Anterior cingulate cortex (tissue), 58 donors: ENCODE measurements at regions not wholly inside any gene's neighbourhood (a gene's known extent, or its start where the extent isn't known, plus 50 kb on each side); places are given as distances from the start of the nearest gene placed in this dataset.
A peak's percentile ranks its signal among the peaks of the same experiment; 100 is the strongest.

Source experiments
- DNase-seq, 58 donors: peaks; one replicate each; lab custom pipeline; 2025; lab: John Stamatoyannopoulos, UW

GRCh38 chr3:177468816-177469215 lies 271.5 kb upstream of the TBL1XR1 start:
- DNase-seq = no peak

- no peak for DNase-seq
Observed at GRCh38 chr3:177469216-177469615, 271.9 kb upstream of the TBL1XR1 start.

- no peak for DNase-seq
Observed at GRCh38 chr3:177470197-177470941, 273.1 kb upstream of the TBL1XR1 start.

- no peak for DNase-seq
Observed at GRCh38 chr3:177471733-177472480, 274.6 kb upstream of the TBL1XR1 start.

DNA sequence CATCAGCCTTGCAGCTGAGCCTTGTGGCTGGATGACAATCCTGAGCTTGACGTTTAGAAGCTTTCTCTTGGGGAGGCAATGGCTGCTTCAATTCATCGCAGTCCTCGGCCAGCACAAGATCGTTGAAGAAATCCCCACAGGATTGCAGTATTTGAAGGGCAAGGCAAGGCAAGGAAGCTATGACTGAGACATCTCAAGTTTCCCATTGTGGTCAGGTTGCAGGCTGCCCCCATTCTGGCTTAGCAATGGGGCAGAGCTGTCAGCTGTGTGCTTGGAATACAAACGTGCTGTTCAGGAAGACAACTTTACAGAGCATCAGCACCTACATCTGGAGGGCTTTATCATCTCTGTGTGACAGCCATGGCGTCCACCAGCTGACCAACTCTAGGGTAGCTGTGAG lies 275.9 kb upstream of the TBL1XR1 start:
- DNase-seq = peak in 1 of 58 donors; percentile 26

DNA sequence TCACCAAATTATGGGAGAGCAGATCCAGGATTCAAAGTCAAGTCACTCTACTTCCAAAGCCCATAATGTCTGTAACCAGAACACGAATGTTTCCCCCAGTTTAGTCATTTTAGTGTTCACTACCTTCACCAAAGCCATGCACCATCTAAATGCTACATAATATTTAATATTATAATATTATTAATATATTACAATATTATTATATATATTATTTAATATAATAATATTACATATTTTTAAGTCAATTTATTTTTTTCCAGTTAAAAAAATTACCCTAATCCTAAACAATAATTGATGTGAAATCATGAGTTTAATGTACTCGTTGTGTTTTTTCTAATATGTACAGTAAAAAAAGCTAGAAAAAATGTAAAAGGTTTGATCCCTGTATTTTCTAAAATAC lies 276.6 kb upstream of the TBL1XR1 start:
- DNase-seq = no peak

- no peak for DNase-seq
Observed at GRCh38 chr3:177474652-177475355, 277.5 kb upstream of the TBL1XR1 start.

- no peak for DNase-seq
Observed at GRCh38 chr3:177475356-177475665, 278.0 kb upstream of the TBL1XR1 start.

- no peak for DNase-seq
Observed at GRCh38 chr3:177476495-177476894, 279.2 kb upstream of the TBL1XR1 start.

DNA sequence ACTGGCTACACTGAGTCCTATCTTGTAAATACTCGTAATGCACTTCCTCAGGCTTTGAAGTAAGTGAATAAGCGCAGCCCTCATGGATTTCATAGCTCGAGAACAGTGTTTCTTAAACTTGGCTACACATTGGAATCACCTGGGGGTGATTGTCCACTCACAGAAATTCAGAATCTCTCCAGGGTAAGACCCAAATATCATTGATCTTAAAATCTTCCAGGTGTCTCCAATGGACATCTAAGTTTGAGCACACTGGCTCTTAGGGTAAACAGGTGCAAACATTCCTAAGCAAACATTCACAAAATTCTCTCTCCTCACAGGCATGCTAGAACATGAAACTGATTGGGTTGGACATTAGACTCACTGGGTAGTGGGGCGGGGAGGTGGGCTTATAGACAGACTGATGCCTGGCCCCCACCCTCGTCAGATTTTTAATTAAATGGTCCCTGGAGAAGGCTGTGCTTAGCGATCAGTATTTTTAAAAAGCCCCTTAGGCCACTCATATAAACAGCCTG lies 279.7 kb upstream of the TBL1XR1 start:
- no peak for DNase-seq

DNA sequence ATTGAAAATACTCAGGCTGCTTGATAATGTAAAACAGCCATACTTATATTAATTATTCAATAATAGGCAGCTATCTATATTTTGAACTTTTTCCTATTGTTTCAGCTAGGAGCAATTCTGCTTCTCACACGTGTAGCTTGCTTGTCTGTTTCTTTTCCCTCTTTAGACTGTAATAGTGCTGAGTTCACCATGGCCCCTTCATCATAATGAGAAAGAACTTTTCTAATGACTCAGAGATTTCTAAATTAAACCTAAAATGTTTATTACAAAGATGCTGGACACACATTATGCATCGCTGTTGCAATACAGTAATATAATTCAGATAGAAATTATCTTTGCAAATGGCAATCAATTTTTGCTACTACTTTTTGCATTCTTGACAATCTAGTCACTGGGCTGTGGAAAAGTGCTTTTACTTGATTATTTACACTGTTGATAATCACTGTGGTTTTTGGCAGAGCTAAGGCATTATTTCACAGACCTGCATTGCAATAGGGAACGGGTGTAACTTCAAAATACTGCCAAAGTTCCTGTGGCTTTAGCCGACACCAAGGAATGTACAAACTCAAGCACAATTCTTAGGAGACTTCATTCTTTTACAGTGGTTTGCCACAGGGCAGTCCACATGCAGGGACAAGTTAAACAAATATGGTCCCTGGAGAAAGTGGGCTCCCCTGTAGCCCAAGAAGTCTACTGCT lies 281.0 kb upstream of the TBL1XR1 start:
- DNase-seq = no peak

DNA sequence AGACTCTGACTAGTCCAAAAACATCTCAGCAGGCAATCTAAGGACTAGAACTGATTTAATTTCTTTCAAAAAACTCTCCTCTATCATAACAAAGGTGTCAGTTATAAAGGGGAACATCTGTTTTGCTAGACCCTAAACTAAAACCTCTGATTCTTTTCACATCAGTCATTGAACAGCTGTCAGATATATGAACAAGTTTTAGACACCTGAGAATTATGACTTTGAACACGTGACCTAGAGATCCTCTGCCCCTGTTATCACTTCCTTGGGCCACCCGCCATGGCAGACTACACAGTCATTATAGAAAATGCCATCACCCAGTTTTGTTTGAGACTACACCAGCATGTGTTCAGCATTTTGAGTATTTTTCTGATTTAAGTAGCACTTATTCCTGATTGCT lies 282.3 kb upstream of the TBL1XR1 start:
- DNase-seq = no peak

- no peak for DNase-seq
Observed at GRCh38 chr3:177481329-177481728, 284.0 kb upstream of the TBL1XR1 start.

- no peak for DNase-seq
Observed at GRCh38 chr3:177482048-177482691, 284.9 kb upstream of the TBL1XR1 start.

- DNase-seq = no peak
Observed at GRCh38 chr3:177483182-177483967, 286.1 kb upstream of the TBL1XR1 start.

DNA sequence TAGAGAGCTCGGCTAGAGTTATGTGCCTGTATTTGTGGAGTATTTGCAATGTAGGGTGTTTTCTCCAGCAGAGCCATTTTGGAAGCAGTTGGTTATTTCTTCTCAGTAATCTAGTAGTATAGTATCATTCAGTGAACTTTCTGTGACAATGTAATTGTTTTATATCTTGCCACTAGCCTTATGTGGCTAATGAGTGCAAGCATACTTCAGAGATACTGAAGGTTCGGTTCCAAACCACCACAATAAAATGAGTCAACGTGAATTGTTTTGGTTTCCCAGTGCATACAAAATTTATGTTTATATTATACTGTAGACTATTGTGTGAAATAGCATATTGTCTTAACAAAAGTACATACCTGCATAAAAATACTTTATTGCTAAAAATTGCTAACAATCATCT lies 286.9 kb upstream of the TBL1XR1 start:
- DNase-seq = no peak

DNA sequence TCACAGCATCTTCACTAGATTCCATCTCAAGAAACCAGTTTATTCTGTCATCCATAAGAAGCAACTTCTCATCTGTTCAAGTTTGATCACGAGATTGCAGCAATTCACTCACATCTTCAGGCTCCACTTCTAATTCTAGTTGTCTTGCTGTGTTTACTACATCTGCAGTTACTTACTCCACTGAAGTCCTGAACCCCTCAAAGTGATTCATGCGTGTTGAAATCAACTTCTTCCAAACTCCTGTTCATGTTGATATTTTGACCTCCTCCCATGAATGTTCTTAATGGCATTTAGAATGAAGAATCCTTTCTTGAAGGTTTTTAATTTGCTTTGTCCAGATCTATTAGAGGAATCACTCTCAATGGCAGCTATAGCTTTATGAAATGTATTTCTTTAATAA lies 287.6 kb upstream of the TBL1XR1 start:
- DNase-seq = no peak

GRCh38 chr3:177487635-177488186 lies 290.4 kb upstream of the TBL1XR1 start:
- no peak for DNase-seq

- DNase-seq = peak in 1 of 58 donors; percentile 21
Observed at GRCh38 chr3:177488740-177489139, 291.5 kb upstream of the TBL1XR1 start.
